Peyer's patch (tissue), 4 donors: ENCODE measurements at regions not wholly inside any gene's neighbourhood (a gene's known extent, or its start where the extent isn't known, plus 50 kb on each side); places are given as distances from the start of the nearest gene placed in this dataset.

ENCODE experiments used
- POLR2A ChIP-seq, 2 donors: fragments of 450-650 bp; IDR thresholded peaks; one replicate each; pipeline ENCODE4 v1.5.1; 2017; ENCODE audit warnings: antibody characterized with exemption in 2 of 2, mild to moderate bottlenecking in 2 of 2, moderate library complexity in 2 of 2
- TF ChIP-seq, protein P1 (sequence below), 6 experiments: fragments of 450-650 bp in 4 of 6; fragments of 200-600 bp in 2 of 6; sonication (generic) in 1 of 6; IDR thresholded peaks; one replicate each; pipeline ENCODE4 v1.5.1; 2017 to 2019; ENCODE audit warnings: antibody characterized with exemption in 6 of 6, mild to moderate bottlenecking in 3 of 6, moderate library complexity in 1 of 6

DNA sequence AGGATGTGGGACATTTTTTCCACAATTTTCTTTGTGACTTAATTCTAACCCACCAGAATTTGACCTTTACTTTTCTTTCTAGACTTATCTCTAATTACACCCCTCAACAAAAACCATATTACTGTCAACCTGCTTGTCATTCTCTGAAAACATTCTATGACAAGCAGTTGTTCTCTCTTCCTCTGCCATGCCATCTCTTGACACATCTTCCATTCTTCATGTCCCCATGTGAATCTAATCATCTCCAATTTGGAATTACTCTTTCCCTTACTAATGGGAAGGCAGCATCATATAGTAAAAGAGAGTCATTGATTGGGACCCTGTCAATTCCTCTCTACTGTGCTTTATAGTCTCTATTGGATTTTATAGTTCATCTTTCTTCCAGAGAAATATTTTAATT is 61.3 kb upstream of the P2RY1 start:
- TF ChIP-seq, protein P1, sequence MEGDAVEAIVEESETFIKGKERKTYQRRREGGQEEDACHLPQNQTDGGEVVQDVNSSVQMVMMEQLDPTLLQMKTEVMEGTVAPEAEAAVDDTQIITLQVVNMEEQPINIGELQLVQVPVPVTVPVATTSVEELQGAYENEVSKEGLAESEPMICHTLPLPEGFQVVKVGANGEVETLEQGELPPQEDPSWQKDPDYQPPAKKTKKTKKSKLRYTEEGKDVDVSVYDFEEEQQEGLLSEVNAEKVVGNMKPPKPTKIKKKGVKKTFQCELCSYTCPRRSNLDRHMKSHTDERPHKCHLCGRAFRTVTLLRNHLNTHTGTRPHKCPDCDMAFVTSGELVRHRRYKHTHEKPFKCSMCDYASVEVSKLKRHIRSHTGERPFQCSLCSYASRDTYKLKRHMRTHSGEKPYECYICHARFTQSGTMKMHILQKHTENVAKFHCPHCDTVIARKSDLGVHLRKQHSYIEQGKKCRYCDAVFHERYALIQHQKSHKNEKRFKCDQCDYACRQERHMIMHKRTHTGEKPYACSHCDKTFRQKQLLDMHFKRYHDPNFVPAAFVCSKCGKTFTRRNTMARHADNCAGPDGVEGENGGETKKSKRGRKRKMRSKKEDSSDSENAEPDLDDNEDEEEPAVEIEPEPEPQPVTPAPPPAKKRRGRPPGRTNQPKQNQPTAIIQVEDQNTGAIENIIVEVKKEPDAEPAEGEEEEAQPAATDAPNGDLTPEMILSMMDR (IDR thresholded peaks at IDR 0.05): no peak
- no peak for TF ChIP-seq POLR2A (IDR thresholded peaks at IDR 0.05)
